HG02973 (cell line): ENCODE measurements at regions not wholly inside any gene's neighbourhood (a gene's known extent, or its start where the extent isn't known, plus 50 kb on each side); places are given as distances from the start of the nearest gene placed in this dataset.
"Not testable (repeated sequence)": the region's sequence is repeated elsewhere in the genome, so short reads cannot be mapped to it uniquely, and the experiment has no call there.

Experiments used
- ATAC-seq: cut with Tn5 transposase; IDR thresholded peaks from one replicate; pipeline ENCODE4 v1.9.1; 2021; ENCODE audit warnings: moderate library complexity; ENCODE audit not compliant: unreplicated experiment

GRCh38 chr15:84094720-84095119 lies 140.9 kb upstream of the GOLGA6L4 start:
- ATAC-seq: not testable (repeated sequence)

GRCh38 chr15:84097053-84097452 lies 138.5 kb upstream of the GOLGA6L4 start:
- not testable (repeated sequence) for ATAC-seq

- no peak for ATAC-seq
These were observed 137.0 kb upstream of the GOLGA6L4 start for GRCh38 chr15:84098604-84099003.

- peak; percentile 63 for ATAC-seq
These were observed 136.4 kb upstream of the GOLGA6L4 start for GRCh38 chr15:84099181-84099580.

GRCh38 chr15:84103345-84103744 lies 132.2 kb upstream of the GOLGA6L4 start:
- no peak for ATAC-seq

GRCh38 chr15:84104853-84105252 lies 130.7 kb upstream of the GOLGA6L4 start:
- no peak for ATAC-seq

- no peak for ATAC-seq
These were observed 126.8 kb upstream of the GOLGA6L4 start for GRCh38 chr15:84108728-84109127.

- no peak for ATAC-seq
These were observed 124.0 kb upstream of the GOLGA6L4 start for GRCh38 chr15:84111575-84111974.

- ATAC-seq: no peak
These were observed 123.5 kb upstream of the GOLGA6L4 start for GRCh38 chr15:84112025-84112424.

- no peak for ATAC-seq
These were observed 121.7 kb upstream of the GOLGA6L4 start for GRCh38 chr15:84113919-84114318.

GRCh38 chr15:84114680-84115079 lies 120.9 kb upstream of the GOLGA6L4 start:
- ATAC-seq: not testable (repeated sequence)

GRCh38 chr15:84119351-84119750 lies 116.2 kb upstream of the GOLGA6L4 start:
- not testable (repeated sequence) for ATAC-seq

- ATAC-seq: not testable (repeated sequence)
These were observed 114.7 kb upstream of the GOLGA6L4 start for GRCh38 chr15:84120903-84121302.

GRCh38 chr15:84128706-84129105 lies 106.9 kb upstream of the GOLGA6L4 start:
- ATAC-seq: not testable (repeated sequence)

- ATAC-seq: not testable (repeated sequence)
These were observed 105.3 kb upstream of the GOLGA6L4 start for GRCh38 chr15:84130098-84130831.

- ATAC-seq: not testable (repeated sequence)
These were observed 99.6 kb upstream of the GOLGA6L4 start for GRCh38 chr15:84135931-84136456.

- ATAC-seq: peak; percentile 96
These were observed 92.7 kb upstream of the GOLGA6L4 start for GRCh38 chr15:84142888-84143337.

GRCh38 chr15:84143753-84144314 lies 91.7 kb upstream of the GOLGA6L4 start:
- ATAC-seq: peak; percentile 63

GRCh38 chr15:84144946-84145345 lies 90.6 kb upstream of the GOLGA6L4 start:
- ATAC-seq: not testable (repeated sequence)

GRCh38 chr15:84146299-84146698 lies 89.3 kb upstream of the GOLGA6L4 start:
- not testable (repeated sequence) for ATAC-seq

- ATAC-seq: not testable (repeated sequence)
These were observed 88.3 kb upstream of the GOLGA6L4 start for GRCh38 chr15:84147307-84147706.
